G401.6 (cell line): ENCODE measurements at regions not wholly inside any gene's neighbourhood (a gene's known extent, or its start where the extent isn't known, plus 50 kb on each side); places are given as distances from the start of the nearest gene placed in this dataset.
"Not testable (repeated sequence)": the region's sequence is repeated elsewhere in the genome, so short reads cannot be mapped to it uniquely, and the experiment has no call there.

Source experiments
- FAIRE-seq: peaks from 2 replicates; lab custom pipeline; 2012; peaks lifted over from hg19 to GRCh38; lab: Jason Lieb, UNC

DNA sequence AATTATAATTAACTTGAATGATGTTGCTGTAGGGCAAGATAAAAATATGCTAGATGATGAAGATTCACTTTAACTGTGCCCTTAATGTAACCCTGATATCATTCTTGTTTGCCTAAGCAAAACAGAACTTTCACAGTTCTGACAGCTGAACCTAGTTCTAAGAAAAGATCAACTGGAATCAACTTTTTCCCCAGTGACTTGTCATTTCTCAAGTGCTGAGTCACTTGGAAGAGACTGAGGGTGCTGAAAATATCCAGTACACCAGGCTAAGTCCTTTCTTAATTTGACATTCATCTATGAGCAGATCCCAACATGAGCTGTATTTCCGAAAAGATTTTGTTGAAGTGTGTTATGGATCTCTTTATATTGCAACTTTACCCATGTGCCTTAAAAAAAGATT, 140.4 kb downstream of the MID1IP1 start:
- FAIRE-seq, result no peak

DNA sequence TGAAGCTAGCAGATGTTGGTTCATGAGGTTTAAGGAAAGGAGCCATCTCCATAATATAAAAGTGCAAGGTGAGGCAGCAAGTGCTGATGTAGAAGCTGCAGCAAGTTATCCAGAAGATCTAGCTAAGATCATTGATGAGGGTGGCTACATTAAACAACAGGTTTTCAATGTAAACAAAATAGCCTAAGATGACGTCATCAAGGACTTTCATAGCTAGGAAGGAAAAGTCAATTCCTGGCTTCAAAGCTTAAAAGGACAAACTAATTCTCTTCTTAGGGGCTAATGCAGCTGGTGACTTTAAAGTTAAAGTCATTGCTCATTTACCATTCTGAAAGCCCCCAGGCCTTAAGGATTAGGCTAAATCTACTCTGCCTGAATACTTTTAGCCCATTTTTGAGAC, 141.9 kb downstream of the MID1IP1 start:
- no peak for FAIRE-seq

GRCh38 chrX:38948046-38948445, 146.8 kb downstream of the MID1IP1 start:
- FAIRE-seq, result no peak

DNA sequence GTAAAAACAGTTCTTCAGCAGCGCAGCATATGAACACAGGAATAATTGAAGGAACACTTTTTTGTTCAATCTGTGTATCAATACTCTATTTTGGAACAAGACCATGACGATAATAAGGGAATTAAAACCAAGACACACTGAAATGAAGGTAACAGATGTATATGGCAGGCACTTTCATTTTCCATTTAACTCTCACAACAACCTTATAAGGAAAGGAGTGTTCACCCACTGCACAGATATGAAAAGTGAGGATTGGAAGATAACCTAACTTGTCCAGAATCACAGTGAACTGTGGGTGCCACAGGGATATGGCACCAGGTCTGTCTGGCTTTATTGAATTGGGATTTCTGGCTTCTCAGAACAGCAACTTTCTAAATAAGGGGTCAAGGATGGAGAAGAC, 153.3 kb downstream of the MID1IP1 start:
- FAIRE-seq, result no peak

GRCh38 chrX:38959736-38960135, 158.5 kb downstream of the MID1IP1 start:
- no peak for FAIRE-seq

DNA sequence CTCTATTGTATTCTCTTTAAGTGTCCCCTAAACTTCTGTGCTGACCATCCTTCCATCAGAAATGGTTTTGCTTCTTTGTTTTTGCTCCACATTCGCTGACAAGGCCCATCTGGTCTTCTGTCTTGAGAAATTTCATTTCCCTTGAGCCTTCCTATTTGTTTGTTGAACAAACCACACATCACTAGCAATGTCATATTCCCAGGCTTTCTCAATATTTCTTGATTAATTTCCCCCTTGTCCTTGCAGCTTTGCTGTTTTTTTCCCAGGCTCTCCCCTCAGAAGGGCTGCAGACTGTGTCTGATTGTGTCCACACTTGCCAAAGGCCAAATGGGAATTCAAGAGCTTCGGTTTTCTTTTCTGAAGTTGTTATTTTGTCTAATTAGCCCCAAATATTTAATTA, 158.9 kb downstream of the MID1IP1 start:
- no peak for FAIRE-seq

DNA sequence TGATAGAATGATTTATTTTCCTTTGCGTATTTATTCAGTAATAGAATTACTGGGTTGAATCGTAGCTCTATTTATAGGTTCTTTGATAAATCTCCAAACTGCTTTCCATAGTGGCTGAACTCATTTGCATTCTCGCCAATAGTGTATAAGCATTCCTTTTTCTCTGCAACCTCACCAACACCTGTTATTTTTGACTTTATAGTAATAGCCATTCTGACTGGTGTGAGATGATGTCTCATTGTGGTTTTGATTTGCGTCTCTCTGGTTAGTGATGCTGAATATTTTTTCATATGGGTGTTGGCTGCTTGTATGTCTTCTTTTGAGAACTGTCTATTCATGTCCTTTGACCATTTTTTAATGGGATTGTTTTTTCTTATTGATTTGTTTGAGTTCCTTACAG, 160.7 kb downstream of the MID1IP1 start:
- FAIRE-seq, result no peak

GRCh38 chrX:38963244-38963643, 162.0 kb downstream of the MID1IP1 start:
- FAIRE-seq, result not testable (repeated sequence)

DNA sequence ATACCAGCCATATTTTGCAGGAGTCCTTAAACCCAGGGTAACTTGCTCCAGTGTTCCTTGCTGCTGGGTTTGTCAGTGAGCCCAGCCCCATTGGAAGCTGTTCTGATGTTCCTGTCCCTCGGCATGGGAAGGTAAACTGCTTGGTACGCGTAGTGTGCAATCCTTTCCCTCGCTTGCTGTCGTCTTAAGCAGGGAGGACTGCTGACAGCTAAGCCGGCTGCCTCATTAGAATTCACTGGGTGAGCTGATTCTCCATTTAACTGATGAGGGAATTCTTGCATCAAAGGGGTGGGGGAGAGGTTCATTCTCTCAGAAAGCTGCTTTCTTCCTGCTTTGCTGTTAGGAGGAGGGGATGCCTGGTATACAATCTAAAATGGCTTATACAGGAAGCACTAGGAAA, 164.6 kb downstream of the MID1IP1 start:
- FAIRE-seq, result no peak

DNA sequence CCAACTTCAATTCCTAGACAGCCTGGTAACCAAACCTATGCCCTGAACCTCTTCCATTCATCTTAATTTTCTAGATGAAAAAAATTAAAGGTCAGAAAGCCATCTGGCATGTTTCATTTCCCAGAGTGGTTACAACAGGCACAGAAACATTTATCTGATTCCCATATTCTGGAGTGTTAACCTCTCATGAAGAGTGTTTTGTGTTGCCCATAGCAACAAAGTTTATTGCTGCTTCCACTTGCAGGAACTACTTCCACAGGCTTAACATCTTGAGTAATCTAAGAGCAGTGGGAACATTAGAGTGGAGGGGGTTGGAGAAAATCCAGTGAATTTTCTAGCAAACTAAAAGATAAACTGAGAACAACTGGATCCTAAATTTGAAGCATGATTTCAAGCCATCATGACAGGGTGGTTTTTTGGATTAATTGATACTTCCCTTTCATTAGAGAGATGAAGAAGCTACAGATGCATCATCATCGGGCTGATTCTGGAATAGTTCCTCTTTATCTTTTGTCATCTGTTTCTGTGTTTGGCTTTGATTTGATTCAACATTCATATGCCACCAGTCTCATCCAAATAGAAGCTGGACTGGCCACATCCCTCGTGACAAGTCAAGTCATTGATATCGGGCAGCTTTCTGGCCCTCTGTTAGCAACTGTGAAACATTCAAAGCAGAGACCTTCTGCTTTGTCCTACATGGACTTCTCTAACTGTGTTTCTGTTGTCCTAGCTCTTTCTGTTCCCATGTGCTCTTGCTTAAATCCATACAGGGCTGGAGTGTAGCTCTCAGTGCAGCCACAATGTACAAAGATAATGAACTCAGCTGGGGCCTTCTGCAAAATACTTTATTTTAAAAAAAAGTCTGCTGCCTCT, 167.3 kb downstream of the MID1IP1 start:
- FAIRE-seq, result no peak

DNA sequence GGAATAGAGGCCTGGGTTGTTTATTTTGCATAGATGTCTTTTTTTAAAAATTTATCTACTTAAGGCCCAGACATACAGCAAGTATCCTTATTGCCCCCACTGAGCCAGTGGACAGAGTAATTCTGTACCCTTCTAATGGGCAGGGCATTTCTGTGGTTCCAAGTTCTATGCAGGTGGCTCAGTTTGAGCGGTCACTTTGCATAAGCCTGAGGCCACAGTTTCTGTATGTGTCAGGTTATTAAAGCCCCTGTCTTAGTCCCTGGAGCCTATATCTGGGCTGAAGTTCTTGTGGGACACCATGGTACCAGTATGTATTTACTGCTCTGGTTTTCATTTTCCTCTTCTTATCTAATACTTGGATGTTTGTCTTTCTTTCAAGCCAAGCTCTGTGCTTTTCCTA, 168.8 kb downstream of the MID1IP1 start:
- no peak for FAIRE-seq

- FAIRE-seq, result no peak
Observed at GRCh38 chrX:38970845-38971244, 169.6 kb downstream of the MID1IP1 start.

DNA sequence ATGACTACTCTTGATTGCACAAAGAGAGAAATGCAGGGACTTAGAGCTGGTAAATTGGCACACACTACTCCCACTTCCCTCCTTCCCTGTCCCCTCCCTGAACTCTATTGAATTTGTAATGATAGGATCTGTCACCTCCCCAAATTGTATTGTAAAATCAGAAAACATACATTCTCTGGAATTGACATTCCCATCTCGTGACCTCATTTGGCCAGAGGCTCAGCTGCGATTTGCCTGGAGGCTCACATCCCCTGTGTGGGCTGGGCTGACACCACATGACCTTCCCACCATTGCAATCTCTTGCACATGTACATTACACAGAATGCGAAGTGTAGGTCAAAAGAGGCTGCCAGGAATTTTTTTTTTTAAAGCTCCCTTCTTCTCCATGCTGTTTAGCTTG, 172.1 kb downstream of the MID1IP1 start:
- FAIRE-seq, result no peak

DNA sequence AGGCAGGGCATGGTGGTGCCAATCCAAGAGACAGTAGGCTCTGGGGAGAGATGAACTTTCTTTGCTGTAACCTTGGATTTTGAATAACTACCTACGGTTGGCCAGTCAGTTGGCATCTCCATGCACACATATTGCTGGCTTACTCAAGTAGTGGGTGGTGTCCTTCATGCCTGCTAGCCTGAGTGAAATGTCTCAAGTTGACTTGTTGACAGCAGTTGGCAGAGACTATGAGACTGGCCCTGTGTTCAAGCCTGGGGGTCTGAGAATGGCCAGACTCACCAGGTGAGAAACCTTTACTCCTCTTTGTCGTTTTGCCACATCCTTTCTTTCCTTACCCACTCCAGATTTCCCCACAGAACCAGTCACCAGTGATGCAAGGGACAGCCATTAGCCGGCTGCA, 173.3 kb downstream of the MID1IP1 start:
- FAIRE-seq, result no peak

DNA sequence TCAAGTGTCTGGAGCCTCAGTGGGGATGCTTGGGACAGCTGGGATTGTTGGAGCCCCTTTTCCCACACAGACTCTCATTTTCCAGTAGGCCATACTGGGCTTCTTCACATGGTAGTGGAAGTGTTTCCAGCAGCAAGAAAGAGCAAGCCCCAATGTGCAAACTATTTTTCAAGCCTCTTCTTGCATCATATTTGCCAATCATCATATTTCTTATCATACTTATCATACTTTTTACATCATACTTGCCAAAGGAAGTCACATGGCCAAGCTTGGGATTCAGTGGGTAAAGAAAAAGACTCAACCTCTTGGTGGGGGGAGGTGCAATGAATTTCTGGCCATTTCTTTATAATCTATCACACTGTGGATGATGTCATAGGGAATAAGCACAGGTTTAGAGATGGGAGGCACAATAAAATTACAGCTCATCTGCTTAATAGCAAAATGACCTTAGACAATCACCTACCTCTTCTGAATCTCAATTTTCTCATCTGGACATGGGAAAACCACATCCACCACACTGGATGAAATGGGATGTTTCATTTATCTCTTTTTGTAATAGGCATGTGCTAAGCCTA, 174.2 kb downstream of the MID1IP1 start:
- FAIRE-seq, result no peak

- FAIRE-seq, result no peak
Observed at GRCh38 chrX:38982370-38982769, 181.1 kb downstream of the MID1IP1 start.

GRCh38 chrX:38982843-38983242, 181.6 kb downstream of the MID1IP1 start:
- no peak for FAIRE-seq

- no peak for FAIRE-seq
Observed at GRCh38 chrX:38985375-38985774, 184.1 kb downstream of the MID1IP1 start.

DNA sequence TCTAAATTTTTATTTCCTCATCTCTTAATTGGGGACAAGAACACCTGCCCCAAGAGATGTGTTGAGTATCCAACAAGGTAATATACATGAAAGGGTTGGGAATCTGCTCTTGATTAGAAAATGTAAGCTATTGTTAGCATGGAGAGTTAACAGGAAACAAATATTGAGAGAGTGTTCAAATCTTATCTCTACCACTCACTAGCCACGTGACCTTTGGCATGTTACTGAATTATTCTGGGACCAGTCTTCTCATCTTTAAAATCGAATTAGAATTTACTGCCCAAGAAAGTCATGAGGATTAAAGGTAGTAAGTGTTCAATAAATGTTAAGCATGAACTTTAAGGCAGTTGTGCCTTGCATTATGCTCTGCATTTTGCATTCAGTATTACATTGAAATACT, 184.7 kb downstream of the MID1IP1 start:
- no peak for FAIRE-seq

GRCh38 chrX:38986586-38986985, 185.3 kb downstream of the MID1IP1 start:
- FAIRE-seq, result no peak

DNA sequence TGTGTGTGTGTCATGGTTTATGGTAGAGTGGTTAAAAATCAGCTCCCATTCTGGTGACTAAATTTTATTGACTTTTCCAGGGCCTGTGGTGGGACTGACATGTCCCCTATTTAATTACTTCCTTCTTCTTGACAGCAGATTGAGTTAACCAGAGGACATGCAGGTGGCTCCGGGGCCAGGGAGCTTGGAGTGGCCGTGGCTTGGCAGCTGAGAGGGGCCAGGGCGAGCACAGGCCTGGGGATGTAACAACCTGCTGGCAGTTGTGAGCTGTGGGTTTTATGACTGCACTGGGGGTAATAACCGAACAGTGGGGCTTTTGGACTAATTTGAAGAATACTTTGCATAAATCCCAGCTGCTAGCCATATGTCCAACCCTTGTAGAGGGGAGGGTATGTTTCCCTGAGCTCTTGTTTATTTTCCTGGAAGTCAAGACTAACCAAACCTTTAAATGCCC, 186.0 kb downstream of the MID1IP1 start:
- no peak for FAIRE-seq

GRCh38 chrX:38988301-38988700, 187.0 kb downstream of the MID1IP1 start:
- no peak for FAIRE-seq

DNA sequence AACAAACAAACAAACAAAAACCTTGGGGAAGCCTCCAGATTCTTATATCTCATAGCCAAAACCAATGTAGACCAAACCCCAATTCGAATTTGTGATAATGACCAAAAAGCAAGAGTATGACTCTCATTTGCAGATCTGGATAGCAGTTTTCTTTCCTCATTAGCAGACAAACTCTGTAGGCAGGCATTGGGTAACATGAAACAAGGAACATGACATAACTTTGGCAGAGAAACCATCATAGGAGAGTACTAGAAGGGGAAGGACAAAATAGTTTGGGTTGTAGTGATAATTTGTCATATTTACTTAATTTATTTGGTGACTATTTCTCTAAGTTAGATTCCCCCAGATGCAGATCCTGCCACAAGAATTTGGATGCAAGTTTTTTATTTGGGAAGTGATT, 187.8 kb downstream of the MID1IP1 start:
- FAIRE-seq, result no peak
